Activated T-cell treated with anti-CD3 and anti-CD28 coated beads, Interleukin-2, amount 50 U/mL, for 24 hours (primary cell): ENCODE measurements at regions not wholly inside any gene's neighbourhood (a gene's known extent, or its start where the extent isn't known, plus 50 kb on each side); places are given as distances from the start of the nearest gene placed in this dataset.

Source experiments
- DNase-seq: peaks from one replicate; pipeline ENCODE4 v3.0.0-alpha.2; 2020
- H3K27ac Mint-ChIP-seq: 2 replicates; pipeline ENCODE4 v1.8.0; 2020; ENCODE audit warnings: mild to moderate bottlenecking, mixed read lengths
- H3K27me3 Mint-ChIP-seq: 2 replicates; pipeline ENCODE4 v1.8.0; 2020; ENCODE audit warnings: mixed read lengths
- H3K36me3 Mint-ChIP-seq: 2 replicates; pipeline ENCODE4 v1.8.0; 2020; ENCODE audit warnings: low read depth, mixed read lengths
- H3K4me1 Mint-ChIP-seq: 2 replicates; pipeline ENCODE4 v1.8.0; 2020; ENCODE audit warnings: low read depth, mixed read lengths
- H3K4me3 Mint-ChIP-seq: 2 replicates; pipeline ENCODE4 v1.8.0; 2020; ENCODE audit warnings: mild to moderate bottlenecking, moderate library complexity, mixed read lengths
- H3K9me3 Mint-ChIP-seq: 2 replicates; pipeline ENCODE4 v1.8.0; 2020; ENCODE audit warnings: mixed read lengths

- H3K4me3 Mint-ChIP-seq = no peak overlapping the region
- no peak for DNase-seq
- H3K36me3 Mint-ChIP-seq = no peaks in the 10 kb centered on the region
- no peak overlapping the region for H3K27ac Mint-ChIP-seq
- peaks cover 8% of the 10 kb centered on the region for H3K27me3 Mint-ChIP-seq
- no peaks in the 10 kb centered on the region for H3K4me1 Mint-ChIP-seq
- no peaks in the 10 kb centered on the region for H3K9me3 Mint-ChIP-seq
These were observed 141.1 kb upstream of the SMIM23 start for GRCh38 chr5:171644536-171644935.

DNA sequence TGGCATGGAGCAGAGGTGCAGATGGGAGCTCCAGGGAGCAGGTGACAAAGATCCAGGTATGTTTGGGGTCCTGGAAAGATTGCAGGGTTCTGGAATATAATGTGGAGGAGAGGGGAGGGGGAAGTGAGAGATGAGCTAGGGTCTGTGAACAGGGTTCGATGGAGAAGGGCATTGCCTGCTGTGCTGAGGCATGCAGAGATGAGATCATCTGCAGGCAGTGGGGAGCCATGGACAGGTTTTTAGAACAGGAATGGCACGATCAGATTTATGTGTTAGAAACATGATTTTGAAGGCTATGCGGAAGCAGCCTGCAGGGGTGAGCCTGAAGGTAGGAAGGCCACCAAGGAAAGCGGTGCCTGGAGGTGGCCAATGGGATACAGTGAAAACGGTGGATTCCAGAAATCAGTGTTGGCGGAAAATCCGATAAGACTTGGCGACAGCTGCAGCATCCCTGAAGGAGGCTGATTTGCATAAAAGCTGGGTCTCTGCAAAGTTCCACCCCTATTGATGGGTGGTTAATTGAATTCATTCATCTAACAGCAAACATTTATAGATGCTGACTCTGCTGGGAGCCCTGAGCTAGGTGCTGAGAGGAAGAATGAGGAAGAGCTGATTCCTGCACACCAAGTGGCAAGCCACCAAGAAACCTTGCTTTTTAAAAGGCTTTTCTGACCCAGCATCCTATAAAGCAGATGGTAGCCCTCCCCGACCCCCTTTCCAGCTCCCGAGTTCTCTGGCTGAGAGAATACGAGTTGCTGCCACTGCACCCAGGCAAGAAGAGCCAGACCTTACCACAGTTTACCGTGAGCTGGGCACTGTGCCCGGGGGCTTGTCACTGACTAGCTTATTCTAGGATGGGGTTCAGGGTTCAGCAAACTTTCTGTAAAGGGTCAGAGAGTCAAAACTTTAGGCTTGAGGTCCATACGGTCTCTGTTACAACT, 139.2 kb upstream of the SMIM23 start:
- Mint-ChIP-seq H3K9me3 (no peaks in the 10 kb centered on the region), H3K4me1 (no peaks in the 10 kb centered on the region), H3K36me3 (no peaks in the 10 kb centered on the region), H3K27ac (no peak overlapping the region), H3K27me3 (peaks cover 8% of the 10 kb centered on the region), H3K4me3 (no peak overlapping the region)
- no peak for DNase-seq

DNA sequence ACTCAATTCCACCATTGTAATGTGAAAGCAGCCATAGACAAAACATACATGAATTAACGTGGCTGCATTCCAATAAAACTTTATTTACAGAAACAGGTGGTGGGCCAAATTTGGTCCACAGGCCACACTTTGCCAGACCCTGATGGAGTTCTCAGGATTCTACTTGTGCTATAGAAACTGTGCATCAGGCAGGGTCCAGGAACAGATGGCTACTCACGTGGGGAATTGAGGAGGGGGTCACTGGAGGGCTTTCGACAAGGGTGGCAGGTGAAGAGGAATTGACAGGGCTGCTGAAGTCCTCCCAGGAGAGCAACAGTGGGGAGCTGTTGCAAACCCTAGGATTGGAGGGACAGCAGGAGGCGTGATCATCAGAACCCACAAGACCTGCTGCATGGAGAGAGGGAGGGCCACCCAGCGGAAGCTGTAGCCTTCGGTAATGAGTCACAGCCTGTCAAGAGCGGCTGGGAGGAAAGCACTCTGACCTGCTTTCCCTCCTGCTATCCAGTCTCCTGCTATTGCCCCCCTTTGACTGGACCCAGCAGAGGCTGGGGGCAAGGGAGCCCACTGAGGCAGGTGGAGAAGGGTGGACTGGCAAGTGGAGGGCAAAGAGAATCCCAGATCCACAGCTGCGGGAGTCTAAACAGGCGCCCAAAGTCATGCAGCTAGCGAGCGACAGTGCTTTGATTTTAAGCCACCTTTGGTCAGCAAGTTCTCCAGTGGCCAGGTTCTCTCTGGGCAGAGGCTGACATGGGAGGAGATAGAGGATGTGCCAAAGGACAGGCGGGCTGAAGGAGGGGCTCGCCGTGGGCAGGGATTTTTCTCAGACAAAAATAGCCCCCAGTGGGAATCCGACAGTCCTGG, 138.3 kb upstream of the SMIM23 start:
- no peaks in the 10 kb centered on the region for H3K4me1 Mint-ChIP-seq
- H3K4me3 Mint-ChIP-seq = no peak overlapping the region
- H3K9me3 Mint-ChIP-seq = no peaks in the 10 kb centered on the region
- peaks cover 11% of the 10 kb centered on the region for H3K27me3 Mint-ChIP-seq
- H3K36me3 Mint-ChIP-seq = no peaks in the 10 kb centered on the region
- no peak for DNase-seq
- H3K27ac Mint-ChIP-seq = no peak overlapping the region

GRCh38 chr5:171647904-171648260, 137.7 kb upstream of the SMIM23 start:
- H3K4me1 Mint-ChIP-seq = no peaks in the 10 kb centered on the region

GRCh38 chr5:171648279-171649074, 137.1 kb upstream of the SMIM23 start:
- peaks cover 11% of the 10 kb centered on the region for H3K27me3 Mint-ChIP-seq
- H3K27ac Mint-ChIP-seq = no peak overlapping the region
- H3K36me3 Mint-ChIP-seq = no peaks in the 10 kb centered on the region
- DNase-seq = no peak
- no peaks in the 10 kb centered on the region for H3K4me1 Mint-ChIP-seq
- H3K4me3 Mint-ChIP-seq = no peak overlapping the region
- H3K9me3 Mint-ChIP-seq = no peaks in the 10 kb centered on the region

More at GRCh38 chr5:171647904-171648260, 137.7 kb upstream of the SMIM23 start:
- Mint-ChIP-seq H3K9me3 (no peaks in the 10 kb centered on the region), H3K27ac (no peak overlapping the region), H3K36me3 (no peaks in the 10 kb centered on the region), H3K4me3 (no peak overlapping the region), H3K27me3 (peaks cover 11% of the 10 kb centered on the region)
- DNase-seq = no peak

- no peaks in the 10 kb centered on the region for H3K36me3 Mint-ChIP-seq
- peaks cover 11% of the 10 kb centered on the region for H3K27me3 Mint-ChIP-seq
- no peak for DNase-seq
- no peak overlapping the region for H3K27ac Mint-ChIP-seq
- no peaks in the 10 kb centered on the region for H3K4me1 Mint-ChIP-seq
- no peaks in the 10 kb centered on the region for H3K9me3 Mint-ChIP-seq
- no peak overlapping the region for H3K4me3 Mint-ChIP-seq
These were observed 136.6 kb upstream of the SMIM23 start for GRCh38 chr5:171649075-171649401.

DNA sequence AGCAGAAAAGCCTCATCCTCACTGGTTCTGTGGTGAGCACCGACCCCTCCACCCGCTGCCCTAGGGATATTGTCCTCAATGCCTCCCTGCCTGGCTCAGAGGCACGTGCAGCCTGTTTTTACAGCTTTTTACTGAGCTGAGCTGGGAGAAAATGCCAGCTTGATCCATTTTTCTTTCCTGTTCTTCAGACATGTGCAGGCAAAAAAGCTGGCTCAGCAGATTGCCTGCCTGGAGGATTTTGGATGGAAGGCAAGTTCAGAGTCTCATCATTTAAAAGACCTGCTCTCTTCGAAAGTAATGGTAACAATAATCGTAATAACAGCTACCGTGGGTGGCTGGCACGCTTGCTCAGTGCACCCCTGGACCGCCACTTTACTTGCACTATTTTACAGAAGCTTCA, 135.0 kb upstream of the SMIM23 start:
- Mint-ChIP-seq H3K4me3 (no peak overlapping the region), H3K27ac (no peak overlapping the region), H3K9me3 (peaks cover 2% of the 10 kb centered on the region), H3K27me3 (peaks cover 19% of the 10 kb centered on the region), H3K36me3 (no peaks in the 10 kb centered on the region), H3K4me1 (no peaks in the 10 kb centered on the region)
- DNase-seq = no peak

GRCh38 chr5:171651102-171651501, 134.5 kb upstream of the SMIM23 start:
- Mint-ChIP-seq H3K9me3 (peaks cover 2% of the 10 kb centered on the region), H3K27me3 (peaks cover 17% of the 10 kb centered on the region), H3K4me1 (no peaks in the 10 kb centered on the region), H3K27ac (no peak overlapping the region), H3K36me3 (no peaks in the 10 kb centered on the region), H3K4me3 (no peak overlapping the region)
- DNase-seq = no peak

GRCh38 chr5:171654881-171655280, 130.7 kb upstream of the SMIM23 start:
- H3K27ac Mint-ChIP-seq = no peak overlapping the region

GRCh38 chr5:171657473-171657872, 128.1 kb upstream of the SMIM23 start:
- Mint-ChIP-seq H3K9me3 (peaks cover 2% of the 10 kb centered on the region), H3K36me3 (no peaks in the 10 kb centered on the region), H3K27ac (no peak overlapping the region), H3K4me1 (no peaks in the 10 kb centered on the region), H3K4me3 (no peak overlapping the region), H3K27me3 (peaks cover 11% of the 10 kb centered on the region)
- DNase-seq = no peak

More at GRCh38 chr5:171654881-171655280, 130.7 kb upstream of the SMIM23 start:
- DNase-seq = no peak
- H3K27me3 Mint-ChIP-seq = peaks cover 14% of the 10 kb centered on the region
- H3K36me3 Mint-ChIP-seq = no peaks in the 10 kb centered on the region
- H3K9me3 Mint-ChIP-seq = peaks cover 2% of the 10 kb centered on the region
- no peak overlapping the region for H3K4me3 Mint-ChIP-seq
- no peaks in the 10 kb centered on the region for H3K4me1 Mint-ChIP-seq

GRCh38 chr5:171659896-171660295, 125.7 kb upstream of the SMIM23 start:
- Mint-ChIP-seq H3K27me3 (peaks cover 9% of the 10 kb centered on the region), H3K36me3 (no peaks in the 10 kb centered on the region), H3K27ac (no peak overlapping the region), H3K4me1 (no peaks in the 10 kb centered on the region), H3K4me3 (no peak overlapping the region), H3K9me3 (peaks cover under 1% of the 10 kb centered on the region)
- DNase-seq = no peak

GRCh38 chr5:171660434-171660833, 125.2 kb upstream of the SMIM23 start:
- Mint-ChIP-seq H3K4me3 (no peak overlapping the region), H3K36me3 (no peaks in the 10 kb centered on the region), H3K27me3 (peaks cover 7% of the 10 kb centered on the region), H3K27ac (no peak overlapping the region), H3K9me3 (no peaks in the 10 kb centered on the region), H3K4me1 (no peaks in the 10 kb centered on the region)
- no peak for DNase-seq

- Mint-ChIP-seq H3K27ac (no peak overlapping the region), H3K9me3 (no peaks in the 10 kb centered on the region), H3K4me3 (no peak overlapping the region), H3K4me1 (no peaks in the 10 kb centered on the region), H3K36me3 (no peaks in the 10 kb centered on the region), H3K27me3 (peaks cover 7% of the 10 kb centered on the region)
- DNase-seq = no peak
These were observed 124.5 kb upstream of the SMIM23 start for GRCh38 chr5:171661143-171661542.

DNA sequence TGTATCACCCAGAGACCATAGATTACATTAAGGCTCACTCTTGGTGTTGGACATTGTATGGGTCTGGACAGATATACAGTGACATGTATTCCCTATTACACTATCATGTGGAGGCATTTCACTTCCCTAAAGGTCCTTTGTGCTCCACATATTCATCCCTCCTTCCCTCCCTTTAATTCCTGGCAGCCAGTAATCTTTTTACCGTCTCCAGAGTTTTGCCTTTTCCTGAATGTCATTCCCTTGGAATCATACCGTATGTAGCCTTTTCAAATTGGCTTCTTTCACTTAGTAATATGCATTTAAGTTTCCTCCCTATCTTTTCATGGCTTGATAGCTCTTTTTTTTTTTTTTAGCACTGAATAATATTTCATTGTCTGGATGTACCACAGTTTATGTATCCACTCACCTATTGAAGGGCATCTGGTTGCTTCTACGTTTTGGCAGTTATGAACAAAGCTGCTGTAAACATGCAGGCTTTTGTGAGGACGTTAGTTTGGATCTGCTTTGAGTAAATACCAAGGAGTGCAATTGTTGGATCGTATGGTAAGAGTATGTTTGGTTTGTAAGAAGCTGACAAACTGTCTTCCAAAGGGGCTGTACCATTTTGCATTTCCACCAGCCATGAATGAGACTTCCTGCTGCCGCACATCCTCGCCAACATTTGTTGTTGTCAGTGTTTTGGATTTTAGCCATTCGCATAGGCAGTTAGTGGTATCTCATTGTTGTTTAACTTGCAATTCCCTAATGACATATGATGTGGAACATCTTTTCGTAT, 122.1 kb upstream of the SMIM23 start:
- Mint-ChIP-seq H3K27me3 (peaks cover 8% of the 10 kb centered on the region), H3K4me3 (no peak overlapping the region), H3K4me1 (no peaks in the 10 kb centered on the region), H3K9me3 (no peaks in the 10 kb centered on the region), H3K27ac (no peak overlapping the region), H3K36me3 (no peaks in the 10 kb centered on the region)
- no peak for DNase-seq
